Stimulated activated CD4-positive, alpha-beta T cell treated with anti-CD3 and anti-CD28 coated beads, TNF-alpha, amount 100 ng/mL, for 4 hours (primary cell): ENCODE measurements at regions not wholly inside any gene's neighbourhood (a gene's known extent, or its start where the extent isn't known, plus 50 kb on each side); places are given as distances from the start of the nearest gene placed in this dataset.

Source experiments
- DNase-seq, 3 experiments: peaks; one replicate each; pipeline ENCODE4 v3.0.0-alpha.2; 2020; ENCODE audit warnings: low read depth in 3 of 3

- DNase-seq = no peak
Observed at GRCh38 chr4:188822698-188823097, 683.5 kb downstream of the TRIML1 start.

DNA sequence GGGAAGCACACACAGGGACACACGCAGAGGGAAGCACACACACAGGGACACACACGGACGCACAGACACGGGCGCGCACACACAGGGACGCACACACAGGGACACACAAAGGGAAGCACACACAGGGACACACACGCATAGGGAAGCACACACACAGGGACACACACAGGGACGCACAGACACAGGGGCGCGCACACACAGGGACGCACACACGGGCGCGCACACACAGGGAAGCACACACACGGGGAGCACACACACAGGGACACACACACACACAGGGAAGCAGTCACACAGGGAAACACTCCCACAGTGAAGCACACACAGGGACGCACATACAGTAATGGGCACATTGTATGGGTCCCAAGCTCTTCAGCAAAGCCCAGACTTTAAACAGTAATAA, 685.3 kb downstream of the TRIML1 start:
- no peak for DNase-seq

DNA sequence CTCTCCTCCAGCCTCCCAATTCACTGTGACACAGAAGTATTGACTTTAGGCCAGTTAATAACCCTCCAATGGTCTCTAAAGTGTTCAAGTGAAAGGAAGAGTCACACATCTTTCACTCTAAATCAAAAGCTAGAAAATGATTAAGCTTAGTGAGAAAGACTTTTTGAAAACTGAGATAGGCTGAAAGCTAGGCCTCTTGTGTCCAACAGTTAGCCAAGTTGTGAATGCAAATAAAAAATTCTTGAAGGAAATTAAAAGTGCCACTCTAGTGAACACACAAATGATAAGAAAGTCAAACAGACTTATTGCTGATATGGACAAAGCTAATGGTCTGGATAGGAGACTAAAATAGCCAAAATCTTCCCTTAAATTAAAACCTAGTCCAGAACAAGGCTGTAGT, 687.2 kb downstream of the TRIML1 start:
- no peak for DNase-seq

GRCh38 chr4:188839704-188840103, 700.5 kb downstream of the TRIML1 start:
- no peak for DNase-seq

GRCh38 chr4:188841523-188841922, 702.3 kb downstream of the TRIML1 start:
- DNase-seq = no peak

DNA sequence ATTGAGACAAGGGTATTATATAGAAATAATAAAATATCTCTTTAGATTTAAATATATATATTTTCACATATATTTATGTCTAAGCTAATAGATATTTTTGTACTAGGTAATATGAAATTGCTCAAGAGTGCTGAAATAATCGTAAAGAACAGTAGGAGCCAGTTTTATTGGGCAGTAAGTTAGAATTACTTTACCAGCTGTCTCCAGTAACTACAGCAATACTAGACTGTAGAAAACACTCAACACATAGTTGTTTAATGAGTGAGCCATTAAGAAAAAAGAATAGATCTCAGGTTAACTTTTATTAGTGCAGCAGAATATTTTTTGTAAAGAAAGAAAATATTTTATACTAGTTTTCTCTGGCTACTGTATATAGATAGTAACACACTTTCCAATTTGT, 715.2 kb downstream of the TRIML1 start:
- no peak for DNase-seq

DNA sequence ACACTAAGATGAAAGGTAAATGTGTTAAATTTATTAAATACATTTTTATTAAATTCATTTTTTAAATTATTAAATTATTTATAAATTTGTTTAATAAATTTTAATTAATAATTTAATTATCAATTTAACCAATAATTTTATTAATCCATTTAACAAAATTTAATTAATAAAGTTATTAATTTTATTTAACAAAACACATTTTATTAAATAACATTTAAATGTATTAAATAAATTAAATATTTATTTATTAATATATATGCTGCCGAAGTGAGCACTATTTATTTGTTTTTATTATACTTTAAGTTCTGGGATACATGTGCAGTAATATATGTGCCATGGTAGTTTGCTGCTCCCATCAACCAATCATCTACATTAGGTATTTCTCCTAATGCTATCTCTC, 719.5 kb downstream of the TRIML1 start:
- DNase-seq = no peak

GRCh38 chr4:188864741-188865140, 725.5 kb downstream of the TRIML1 start:
- DNase-seq = no peak

DNA sequence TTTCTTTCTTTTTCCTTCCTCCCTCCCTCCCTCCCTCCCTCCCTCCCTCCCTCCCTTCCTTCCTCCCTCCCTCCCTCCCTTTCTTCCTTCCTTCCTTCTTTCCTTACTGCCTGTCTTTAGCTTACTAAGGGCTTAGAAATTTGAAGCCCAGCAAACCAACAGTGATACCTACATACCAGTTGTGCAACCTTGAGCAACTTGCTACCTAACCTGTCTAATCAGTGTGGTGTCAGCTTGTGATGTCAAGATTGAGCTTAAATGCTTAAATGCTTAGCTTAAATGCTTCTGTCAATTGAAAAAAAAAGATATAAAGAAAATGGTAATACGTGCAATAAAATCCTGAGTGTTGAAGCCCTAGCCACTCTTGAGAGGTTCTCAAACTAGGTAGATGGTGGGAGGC, 728.6 kb downstream of the TRIML1 start:
- DNase-seq = no peak

DNA sequence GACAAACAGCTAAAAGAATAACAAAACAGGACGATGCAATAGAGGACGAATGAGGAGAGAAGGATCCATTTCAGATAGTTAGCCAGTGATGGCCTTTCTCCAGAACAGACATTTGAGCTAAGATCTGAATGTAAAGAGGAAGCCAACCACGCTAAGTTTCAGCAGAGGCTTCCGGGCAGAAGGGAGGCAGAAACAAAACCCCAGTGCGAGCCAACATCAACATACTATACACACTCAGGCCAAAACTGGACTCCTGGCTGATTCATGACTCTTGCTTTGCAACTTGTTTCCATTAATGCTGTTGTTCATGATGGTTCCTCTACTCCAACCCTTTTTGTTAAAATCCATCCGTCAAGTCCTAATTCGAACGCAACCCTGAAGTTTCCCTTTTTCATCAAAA, 730.3 kb downstream of the TRIML1 start:
- DNase-seq = no peak

DNA sequence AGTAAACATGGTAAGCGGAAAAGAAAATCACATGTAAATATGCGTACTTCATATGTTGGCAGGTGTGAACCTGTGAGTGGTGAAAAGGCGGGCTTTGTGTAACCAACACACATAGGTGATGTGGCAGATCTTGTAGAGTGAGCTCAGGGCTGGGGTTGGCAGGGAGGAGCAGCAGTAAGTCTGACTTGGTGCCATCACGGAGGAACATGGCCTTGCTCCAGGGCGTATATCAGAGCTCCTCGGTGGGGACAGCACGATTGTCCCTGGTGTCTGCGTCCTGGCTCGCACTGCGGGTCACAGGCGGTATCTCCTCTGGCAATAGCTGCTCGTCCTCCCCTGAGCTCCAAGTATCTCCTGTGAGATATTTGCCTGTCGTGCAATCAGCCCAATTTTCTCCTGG, 733.6 kb downstream of the TRIML1 start:
- DNase-seq = no peak

- no peak for DNase-seq
Observed at GRCh38 chr4:188876881-188877280, 737.6 kb downstream of the TRIML1 start.

DNA sequence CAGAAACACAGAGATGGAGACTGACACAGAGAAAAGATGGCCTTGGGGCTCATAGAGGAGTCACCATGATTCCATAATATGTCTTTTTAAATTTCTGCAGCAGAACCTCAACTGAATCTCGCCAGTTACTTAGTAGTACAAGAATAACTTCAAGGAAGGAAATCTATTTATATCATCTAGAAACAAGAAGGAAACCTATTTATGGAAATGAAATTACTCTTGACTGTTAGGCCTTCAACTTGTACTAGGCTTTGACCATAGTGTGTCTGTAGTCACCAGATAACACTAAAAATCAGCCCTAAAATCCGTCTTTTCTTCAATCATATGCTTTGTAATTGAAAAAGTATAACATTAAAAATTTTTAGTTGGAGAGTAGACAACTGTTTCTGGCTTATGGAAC, 740.4 kb downstream of the TRIML1 start:
- no peak for DNase-seq

- no peak for DNase-seq
Observed at GRCh38 chr4:188887905-188888304, 748.7 kb downstream of the TRIML1 start.

- no peak for DNase-seq
Observed at GRCh38 chr4:188892837-188893236, 753.6 kb downstream of the TRIML1 start.

DNA sequence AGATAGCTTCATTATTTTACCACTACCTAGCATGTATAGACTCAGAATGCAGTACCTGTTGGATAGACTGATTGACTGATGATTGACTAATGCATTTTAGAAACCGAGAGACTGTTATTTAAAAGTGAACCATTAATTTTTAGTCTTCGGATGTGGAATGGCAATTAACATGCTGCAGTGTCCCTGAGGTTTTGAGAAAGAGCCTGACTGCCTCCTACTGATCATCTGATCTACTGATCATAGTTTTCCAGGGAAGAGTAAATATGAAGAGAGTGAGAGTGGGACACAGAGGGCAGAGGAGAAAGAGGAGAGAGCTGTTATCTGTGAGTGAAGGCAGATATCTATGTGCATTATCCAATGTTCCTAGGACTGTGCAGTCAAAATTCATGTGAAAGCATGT, 764.7 kb downstream of the TRIML1 start:
- no peak for DNase-seq

DNA sequence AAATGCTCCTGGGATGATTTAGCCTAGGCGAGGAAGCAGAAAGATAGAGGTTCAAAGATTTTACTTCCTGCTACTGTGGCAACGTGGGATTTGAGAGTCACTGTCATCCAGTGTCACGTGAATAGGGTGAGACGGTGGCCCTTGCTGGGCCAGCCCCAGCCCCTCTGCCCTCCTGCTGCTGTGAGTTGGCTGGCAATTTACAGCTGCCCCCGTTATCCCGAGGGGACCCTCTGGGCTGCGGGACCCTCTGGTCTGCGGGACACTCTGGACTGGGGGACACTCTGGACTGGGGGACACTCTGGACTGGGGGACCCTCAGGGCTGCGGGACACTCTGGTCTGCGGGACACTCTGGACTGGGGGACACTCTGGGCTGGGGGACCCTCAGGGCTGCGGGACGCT, 765.4 kb downstream of the TRIML1 start:
- no peak for DNase-seq

GRCh38 chr4:188905248-188905647, 766.0 kb downstream of the TRIML1 start:
- DNase-seq = no peak

- no peak for DNase-seq
Observed at GRCh38 chr4:188911199-188911598, 772.0 kb downstream of the TRIML1 start.

DNA sequence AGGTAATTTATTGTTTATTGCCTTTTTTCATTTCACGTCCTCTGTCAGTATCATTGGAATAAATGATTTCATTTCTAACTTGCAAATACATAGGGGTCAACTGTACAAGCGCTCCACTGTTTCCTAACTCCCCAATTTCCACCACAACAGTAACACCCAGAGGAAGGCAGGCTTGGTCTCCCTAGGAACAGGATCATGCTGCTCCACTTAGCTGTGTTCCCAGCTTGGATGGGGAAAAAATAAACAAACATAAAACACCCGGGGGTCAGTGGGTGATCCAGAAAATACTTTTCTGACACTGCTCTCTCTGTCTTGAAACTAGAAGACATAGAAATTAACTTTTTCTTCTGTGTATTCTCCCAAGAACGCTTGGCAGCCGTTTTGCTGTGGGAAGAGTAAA, 772.5 kb downstream of the TRIML1 start:
- DNase-seq = no peak

DNA sequence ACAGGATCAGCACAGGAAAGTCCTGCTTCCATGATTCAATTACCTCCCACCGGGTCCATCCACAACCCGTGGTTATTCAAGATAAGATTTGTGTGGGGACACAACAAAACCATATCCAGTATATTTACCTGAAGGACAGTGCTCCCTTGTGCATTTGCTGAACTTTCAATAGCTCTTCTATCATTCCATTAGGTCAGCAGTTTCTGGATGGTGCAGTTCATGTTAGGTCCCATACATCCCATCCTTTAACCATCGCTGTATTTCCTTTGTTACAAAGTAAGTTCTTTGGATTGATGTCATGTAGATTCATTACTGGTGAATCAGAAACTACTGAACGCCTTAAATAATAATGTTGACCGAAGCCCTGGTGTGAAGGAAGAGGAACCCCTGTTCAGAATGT, 775.9 kb downstream of the TRIML1 start:
- no peak for DNase-seq

DNA sequence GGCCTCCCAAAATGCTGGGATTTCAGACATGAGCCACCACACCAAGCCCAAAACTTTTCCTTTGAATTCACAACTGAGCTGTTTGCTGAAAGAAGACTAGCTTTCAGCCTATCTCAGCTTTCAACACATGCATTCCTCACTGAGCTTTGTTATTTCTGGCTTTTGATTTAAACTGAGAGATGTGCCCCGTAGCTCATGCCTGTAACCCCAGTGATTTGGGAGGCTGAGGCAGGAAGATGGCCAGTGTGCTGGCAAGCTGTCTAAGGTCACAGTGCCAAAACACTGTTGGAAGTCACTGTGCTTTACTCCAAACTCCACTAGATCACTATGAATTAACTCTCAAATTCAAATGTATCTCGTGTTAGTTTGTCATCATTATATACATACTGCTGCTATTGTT, 779.5 kb downstream of the TRIML1 start:
- no peak for DNase-seq

DNA sequence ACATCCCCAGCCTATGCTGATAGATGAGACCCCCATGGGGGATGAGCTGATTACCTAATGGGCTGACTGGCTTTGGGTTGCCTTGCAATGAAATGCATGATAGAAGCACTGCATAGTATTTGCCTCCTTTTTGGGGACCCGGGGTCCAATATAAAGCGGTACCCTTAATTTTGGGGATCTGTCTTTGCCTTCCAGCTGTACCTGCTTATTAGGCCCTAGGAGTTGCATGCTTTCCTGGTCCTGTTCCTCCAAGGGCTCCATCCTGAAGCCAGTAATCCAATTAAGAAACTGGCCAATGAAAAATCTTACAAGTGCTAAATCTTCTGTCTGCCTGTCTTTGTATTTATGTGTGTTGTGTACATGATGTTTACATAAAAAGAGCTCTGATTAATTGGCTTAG, 791.6 kb downstream of the TRIML1 start:
- no peak for DNase-seq

DNA sequence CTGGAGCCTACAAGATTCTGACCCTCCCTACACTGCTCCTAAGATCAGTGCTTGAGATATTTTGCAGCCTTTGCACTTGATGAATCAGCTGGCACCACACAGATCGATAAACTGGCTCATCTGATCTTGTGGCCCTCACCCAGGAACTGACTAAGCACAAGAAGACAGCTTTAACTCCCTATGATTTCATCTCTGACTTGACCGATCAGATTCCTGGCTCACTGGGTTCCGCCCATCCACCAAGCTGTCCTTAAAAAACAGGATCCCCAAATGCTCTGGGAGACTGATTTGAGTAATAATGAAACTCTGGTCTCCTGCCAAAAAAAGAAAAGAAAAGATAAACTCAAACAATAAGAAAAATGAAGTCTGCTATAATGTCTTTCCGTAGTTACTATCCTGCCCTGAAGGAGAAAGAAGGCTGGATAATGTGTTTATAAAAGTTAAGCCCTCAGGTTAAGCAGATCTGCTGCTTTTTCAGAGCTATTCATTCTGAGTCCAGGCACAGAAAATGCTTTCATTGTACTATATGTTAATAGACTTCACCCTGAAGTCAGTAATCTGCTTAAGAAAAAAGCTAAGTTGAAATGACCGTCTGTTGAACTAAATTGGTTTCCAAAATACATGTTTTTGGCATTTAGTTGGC, 795.2 kb downstream of the TRIML1 start:
- no peak for DNase-seq
